ENCODE measurements at regions not wholly inside any gene's neighbourhood (a gene's known extent, or its start where the extent isn't known, plus 50 kb on each side); places are given as distances from the start of the nearest gene placed in this dataset.

DNA sequence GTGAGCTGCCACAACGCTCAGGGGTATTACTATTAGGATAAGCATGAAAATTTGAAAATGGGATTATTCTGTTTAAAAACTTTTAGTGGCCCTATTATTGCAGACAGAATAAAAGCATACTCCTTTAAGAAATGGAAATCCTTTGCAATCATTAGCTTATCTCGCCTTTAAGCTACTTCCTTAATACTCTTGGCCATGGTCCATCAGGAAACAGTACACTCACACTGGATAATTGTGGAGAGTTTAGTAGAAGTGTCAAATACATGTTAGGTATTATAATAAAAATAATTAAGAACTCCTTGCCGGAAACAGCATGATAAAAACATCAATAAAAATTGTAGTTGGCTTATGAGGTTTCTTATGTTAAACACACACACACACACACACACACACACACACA, 100.4 kb upstream of the PPFIA2 start:
- no peak for TF ChIP-seq CTCF (IDR thresholded peaks at IDR 0.05; ENCODE audit: low read length)
- no peak for TF ChIP-seq EZH2 (optimal IDR thresholded peaks at IDR 0.05; ENCODE audit: low read depth, low read length)
- no peak for TF ChIP-seq EZH2phosphoT487 (IDR thresholded peaks at IDR 0.05; ENCODE audit: low read length)

Data from MM.1S (cell line).